Kidney (tissue), 13 donors: ENCODE measurements at regions not wholly inside any gene's neighbourhood (a gene's known extent, or its start where the extent isn't known, plus 50 kb on each side); places are given as distances from the start of the nearest gene placed in this dataset.

Experiments used
- DNase-seq, 5 donors: peaks; one replicate each; pipeline ENCODE4 v3.0.0-alpha.2; 2013 to 2020
- FAIRE-seq: peaks from 2 replicates; lab custom pipeline; 2012; peaks lifted over from hg19 to GRCh38; lab: Jason Lieb, UNC
- H3K27ac ChIP-seq, 2 donors: one replicate each; pipeline ENCODE4 v1.7.0; 2013; ENCODE audit warnings: low read depth in 2 of 2, low read length in 2 of 2, inconsistent platforms in 1 of 2
- H3K27me3 ChIP-seq: one replicate; pipeline ENCODE4 v1.7.1; 2013; ENCODE audit warnings: low read length, inconsistent platforms; ENCODE audit not compliant: control insufficient read depth, insufficient read depth
- H3K36me3 ChIP-seq, 3 donors: one replicate each; pipeline versions ENCODE4 v1.7.0 to v1.7.1; 2013; ENCODE audit warnings: low read length in 3 of 3, control low read depth in 1 of 3, inconsistent platforms in 1 of 3; ENCODE audit not compliant: insufficient read depth in 3 of 3, control insufficient read depth in 2 of 3
- H3K4me1 ChIP-seq, 3 donors: one replicate each; pipeline versions ENCODE4 v1.7.0 to v1.7.1; 2013; ENCODE audit warnings: low read length in 3 of 3, inconsistent platforms in 1 of 3, low read depth in 1 of 3; ENCODE audit not compliant: control insufficient read depth in 2 of 3, insufficient read depth in 2 of 3
- H3K4me3 ChIP-seq, 3 donors: one replicate each; pipeline versions ENCODE4 v1.7.0 to v1.8.1; 2013; ENCODE audit warnings: low read length in 3 of 3, control low read depth in 1 of 3, inconsistent platforms in 1 of 3
- H3K9ac ChIP-seq, 3 donors: one replicate each; pipeline versions ENCODE4 v1.7.0 to v1.7.1; 2013; ENCODE audit warnings: low read length in 3 of 3, control low read depth in 1 of 3, inconsistent platforms in 1 of 3
- H3K9me3 ChIP-seq, 3 donors: one replicate each; pipeline versions ENCODE4 v1.7.0 to v1.7.1; 2013; ENCODE audit warnings: low read length in 3 of 3, control low read depth in 1 of 3, inconsistent platforms in 1 of 3; ENCODE audit not compliant: control insufficient read depth in 2 of 3, insufficient read depth in 1 of 3
- intact Hi-C: fragments of 100-400 bp; cut with DNase I; formaldehyde crosslinking; loops from one replicate; pipeline ENCODE4 v1.11.1; 2022
- TF ChIP-seq, protein P1 (sequence below): IDR thresholded peaks from 3 replicates; pipeline ENCODE4 v1.5.1; 2012; ENCODE audit warnings: mild to moderate bottlenecking, moderate library complexity, borderline replicate concordance; ENCODE audit not compliant: insufficient read depth; ENCODE audit errors: extremely low read depth
- donor health status: control.
- donor health status: control.
- donor health status: control.
- donor health status: control.
- donor health status: control.
- donor health status: DM: yes; HTN: yes; CAD: no.
- donor health status: Normal renal cell carcinoma (clear cell type).

DNA sequence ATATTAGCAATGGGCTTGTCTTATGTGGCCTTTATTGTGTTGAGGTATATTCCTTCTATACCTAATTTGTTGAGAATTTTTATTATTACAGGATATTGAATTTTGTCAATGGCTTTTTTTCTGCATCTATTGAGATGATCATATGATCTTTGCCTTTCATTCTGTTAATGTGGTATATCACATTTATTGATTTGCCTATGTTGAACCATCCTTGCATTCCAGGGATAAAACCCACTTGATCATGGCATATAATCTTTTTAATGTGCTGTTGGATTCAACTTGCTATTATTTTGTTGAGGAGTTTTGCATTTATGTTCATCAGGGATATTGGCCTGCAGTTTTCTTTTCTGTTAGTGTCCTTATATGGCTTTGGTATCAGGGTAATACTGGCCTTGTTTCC is 91.8 kb upstream of the KLF14 start:
- intact Hi-C loops = no loop called here
- FAIRE-seq = no peak
- Histone ChIP-seq H3K4me3 (no peak overlapping the region), H3K27ac (no peak overlapping the region), H3K27me3 (no peaks in the 10 kb centered on the region), H3K36me3 (no peaks in the 10 kb centered on the region), H3K9me3 (peaks cover 0 to 5% (median 4%) of the 10 kb centered on the region in 3 donors), H3K4me1 (no peaks in the 10 kb centered on the region), H3K9ac (no peak overlapping the region)
- DNase-seq = no peak
- TF ChIP-seq, protein P1, sequence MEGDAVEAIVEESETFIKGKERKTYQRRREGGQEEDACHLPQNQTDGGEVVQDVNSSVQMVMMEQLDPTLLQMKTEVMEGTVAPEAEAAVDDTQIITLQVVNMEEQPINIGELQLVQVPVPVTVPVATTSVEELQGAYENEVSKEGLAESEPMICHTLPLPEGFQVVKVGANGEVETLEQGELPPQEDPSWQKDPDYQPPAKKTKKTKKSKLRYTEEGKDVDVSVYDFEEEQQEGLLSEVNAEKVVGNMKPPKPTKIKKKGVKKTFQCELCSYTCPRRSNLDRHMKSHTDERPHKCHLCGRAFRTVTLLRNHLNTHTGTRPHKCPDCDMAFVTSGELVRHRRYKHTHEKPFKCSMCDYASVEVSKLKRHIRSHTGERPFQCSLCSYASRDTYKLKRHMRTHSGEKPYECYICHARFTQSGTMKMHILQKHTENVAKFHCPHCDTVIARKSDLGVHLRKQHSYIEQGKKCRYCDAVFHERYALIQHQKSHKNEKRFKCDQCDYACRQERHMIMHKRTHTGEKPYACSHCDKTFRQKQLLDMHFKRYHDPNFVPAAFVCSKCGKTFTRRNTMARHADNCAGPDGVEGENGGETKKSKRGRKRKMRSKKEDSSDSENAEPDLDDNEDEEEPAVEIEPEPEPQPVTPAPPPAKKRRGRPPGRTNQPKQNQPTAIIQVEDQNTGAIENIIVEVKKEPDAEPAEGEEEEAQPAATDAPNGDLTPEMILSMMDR = no peak

DNA sequence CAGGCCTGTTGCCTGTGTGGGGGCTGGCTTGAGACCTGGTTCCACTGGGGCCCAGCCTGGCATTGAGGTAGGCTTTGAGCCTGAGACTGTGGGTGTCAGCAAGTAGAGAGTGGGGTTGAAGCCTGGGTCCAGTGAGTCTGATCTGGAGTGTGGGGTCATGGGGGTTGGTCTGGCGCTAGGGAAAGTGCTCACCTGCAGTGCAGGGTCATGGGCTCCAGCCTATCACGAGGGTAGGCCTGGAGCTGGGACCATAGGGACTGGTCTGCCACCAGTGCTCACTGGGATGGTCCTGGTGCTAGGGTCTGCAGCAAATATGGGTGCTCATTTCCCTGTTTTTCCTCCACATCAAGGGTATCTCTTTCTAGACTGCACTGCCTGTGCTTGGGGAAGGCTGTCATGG is 95.4 kb upstream of the KLF14 start:
- intact Hi-C loops = no loop called here
- TF ChIP-seq, protein P1 = no peak
- no peaks in the 10 kb centered on the region for H3K4me1 ChIP-seq
- H3K27ac ChIP-seq = no peak overlapping the region
- no peaks in the 10 kb centered on the region for H3K27me3 ChIP-seq
- no peak overlapping the region for H3K4me3 ChIP-seq
- DNase-seq (no peak), FAIRE-seq (no peak)
- H3K9me3 ChIP-seq = peaks cover 0 to 5% (median 4%) of the 10 kb centered on the region in 3 donors
- H3K9ac ChIP-seq = no peak overlapping the region
- no peaks in the 10 kb centered on the region for H3K36me3 ChIP-seq

DNA sequence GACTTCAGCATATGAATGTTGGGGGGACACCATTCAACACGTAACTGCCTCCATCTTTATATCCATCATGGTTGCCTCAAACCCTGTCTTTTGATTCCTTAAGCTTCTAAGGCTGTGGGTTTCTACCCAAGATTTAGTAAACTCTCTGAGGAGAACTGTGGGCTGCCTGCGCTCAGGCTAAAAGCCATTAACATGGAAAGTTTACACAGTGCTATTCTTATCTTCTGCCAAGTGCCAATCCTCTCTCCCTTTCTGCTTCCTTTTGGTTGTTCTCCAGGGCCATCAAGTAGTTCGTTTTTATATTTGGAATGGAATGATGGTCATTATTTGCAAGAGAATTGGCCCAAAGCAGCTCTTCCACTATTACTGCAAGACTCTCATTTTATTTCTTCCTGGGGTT is 97.3 kb upstream of the KLF14 start:
- DNase-seq (no peak), FAIRE-seq (no peak)
- Histone ChIP-seq H3K4me3 (no peak overlapping the region), H3K9ac (no peak overlapping the region), H3K9me3 (no peaks in the 10 kb centered on the region), H3K27ac (no peak overlapping the region), H3K36me3 (no peaks in the 10 kb centered on the region), H3K4me1 (no peaks in the 10 kb centered on the region), H3K27me3 (no peaks in the 10 kb centered on the region)
- intact Hi-C loops = no loop called here
- TF ChIP-seq, protein P1 = no peak

DNA sequence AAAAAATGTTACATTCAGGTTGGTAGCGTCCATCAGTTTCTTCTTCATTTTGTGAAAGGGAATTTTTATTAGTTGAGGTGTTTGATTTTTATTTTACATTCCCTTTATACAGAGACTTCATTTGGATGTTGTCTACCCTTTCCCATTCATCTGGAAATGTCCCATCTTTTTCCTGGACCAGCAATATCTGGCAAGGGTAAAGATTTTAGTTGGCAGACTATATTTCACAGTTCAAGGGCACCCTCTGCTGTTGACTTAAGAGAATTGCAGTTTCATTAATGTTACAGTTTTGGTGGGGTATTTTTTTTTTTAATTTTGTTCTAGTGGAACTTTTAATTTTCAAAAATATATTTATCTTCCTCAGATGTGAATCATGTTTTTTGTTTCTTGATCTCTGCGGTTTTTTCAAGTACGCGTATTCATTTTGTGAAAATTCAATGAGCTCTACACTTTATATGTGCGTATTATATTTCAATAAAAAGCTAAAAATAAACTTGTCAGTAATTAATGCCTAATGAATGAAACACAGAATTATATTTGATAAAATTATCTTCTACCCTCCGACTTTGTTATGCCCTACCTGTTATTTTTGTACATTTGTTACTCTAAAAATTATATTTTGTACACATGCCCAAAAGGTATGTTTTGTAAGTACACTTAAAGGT is 97.9 kb upstream of the KLF14 start:
- H3K36me3 ChIP-seq = no peaks in the 10 kb centered on the region
- FAIRE-seq (peak; percentile 72), DNase-seq (peak in 2 of 5 donors; percentile 50 to 74)
- no peak overlapping the region for H3K9ac ChIP-seq
- no peaks in the 10 kb centered on the region for H3K4me1 ChIP-seq
- intact Hi-C loops = no loop called here
- no peak overlapping the region for H3K27ac ChIP-seq
- TF ChIP-seq, protein P1 = peak; percentile 65
- no peaks in the 10 kb centered on the region for H3K9me3 ChIP-seq
- no peaks in the 10 kb centered on the region for H3K27me3 ChIP-seq
- no peak overlapping the region for H3K4me3 ChIP-seq
